GM12801 (cell line): ENCODE measurements at regions not wholly inside any gene's neighbourhood (a gene's known extent, or its start where the extent isn't known, plus 50 kb on each side); places are given as distances from the start of the nearest gene placed in this dataset.

Experiments used
- CTCF ChIP-seq: IDR thresholded peaks from one replicate; pipeline ENCODE4 v1.5.1; 2011; ENCODE audit warnings: control low read depth; ENCODE audit not compliant: insufficient read length; ENCODE audit errors: extremely low read depth

DNA sequence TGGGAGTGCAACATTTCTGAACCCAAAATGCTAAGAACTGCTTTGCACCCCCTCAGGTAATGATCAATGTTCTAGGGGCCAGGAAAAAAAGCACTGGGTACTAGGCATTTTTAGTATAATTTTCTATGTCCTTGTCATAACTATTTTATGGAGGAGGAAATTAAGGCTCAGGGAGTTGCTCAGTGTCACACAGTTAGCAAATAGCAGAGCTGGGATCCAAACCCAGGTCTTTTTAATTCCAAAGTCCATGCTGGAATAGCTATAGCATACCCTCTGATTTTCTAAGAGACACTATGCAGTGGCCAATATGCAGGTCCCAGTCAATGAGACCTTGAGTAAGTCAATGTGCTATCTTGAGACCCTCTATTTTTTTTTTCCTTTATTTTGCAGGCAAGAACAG lies 394.5 kb upstream of the USP24 start:
- no peak for TF ChIP-seq CTCF

DNA sequence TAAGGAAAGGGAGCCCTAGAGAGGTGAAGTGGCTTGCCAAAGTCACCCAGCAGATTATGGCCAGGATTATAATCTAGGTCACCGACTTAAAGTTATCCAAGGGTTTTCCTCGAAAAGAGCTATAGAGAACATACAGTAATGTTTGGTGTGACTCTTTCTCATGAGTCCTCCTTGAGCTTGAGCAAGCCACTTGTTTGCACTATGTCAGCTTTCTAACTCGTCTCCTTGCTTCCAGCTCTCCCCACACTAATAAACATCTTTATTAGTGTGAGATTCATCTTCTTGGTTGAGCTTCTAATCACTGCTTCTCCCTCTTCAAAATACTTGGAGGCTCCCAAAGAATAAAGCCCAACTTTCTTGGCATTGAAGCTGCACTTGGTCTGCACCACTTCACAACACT lies 390.0 kb upstream of the USP24 start:
- no peak for TF ChIP-seq CTCF

GRCh38 chr1:55604749-55605148 lies 389.6 kb upstream of the USP24 start:
- TF ChIP-seq CTCF = no peak

DNA sequence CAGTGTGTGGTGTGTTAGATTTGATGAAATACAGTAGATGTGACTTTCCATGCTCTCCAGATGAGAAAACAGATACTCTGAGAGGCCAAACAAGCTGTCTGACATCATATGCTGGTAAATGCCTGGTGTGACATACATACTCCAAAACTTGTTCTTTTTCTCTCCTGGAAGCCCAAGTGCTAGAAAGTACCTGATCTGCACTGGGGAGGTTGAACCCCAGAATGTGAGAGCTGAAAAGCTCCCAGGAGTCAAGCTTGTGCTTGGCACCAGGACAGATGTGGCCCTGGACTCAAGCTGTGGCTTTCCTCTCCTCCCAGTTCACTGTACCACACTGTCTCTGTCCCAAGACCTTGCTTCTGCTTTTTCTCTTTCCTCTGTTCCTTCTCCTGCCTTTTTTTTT lies 389.0 kb upstream of the USP24 start:
- TF ChIP-seq CTCF = no peak

DNA sequence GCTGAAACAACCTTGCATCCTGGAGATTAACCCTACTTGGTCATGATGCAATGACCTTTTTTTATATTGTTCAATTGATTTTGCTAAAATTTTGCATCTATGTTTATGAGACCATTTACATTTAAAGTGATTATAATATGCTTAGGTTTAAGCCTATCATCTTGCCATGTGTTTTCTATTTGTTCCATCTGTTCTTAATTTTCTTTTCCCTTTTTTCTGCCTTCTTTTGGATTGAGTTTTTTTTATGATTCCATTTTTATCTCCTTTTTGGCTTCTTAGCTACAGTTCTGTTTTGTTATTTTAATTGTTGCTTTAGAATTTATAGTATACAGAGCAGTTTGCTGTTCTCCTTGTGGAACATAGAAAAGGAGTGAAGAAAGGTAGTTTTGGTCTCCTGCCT lies 385.1 kb upstream of the USP24 start:
- no peak for TF ChIP-seq CTCF

DNA sequence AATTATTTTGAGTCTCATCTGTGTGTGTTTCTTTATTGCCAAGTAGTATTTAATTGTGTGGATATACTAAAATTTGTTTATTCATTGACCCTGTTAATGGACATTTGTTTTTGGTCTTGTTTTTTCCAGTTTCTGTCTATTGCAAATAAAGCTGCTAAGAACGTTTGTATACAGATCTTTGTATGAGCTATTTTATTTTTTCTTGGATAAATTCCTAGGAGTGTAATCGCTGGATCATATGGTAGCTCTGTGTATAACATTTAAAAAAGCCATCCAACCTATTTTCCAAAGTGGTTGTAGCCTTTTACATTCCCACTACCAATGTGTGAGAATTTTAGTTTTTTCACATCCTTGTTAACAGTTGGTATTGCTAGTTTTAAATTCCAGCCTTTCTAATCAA lies 382.7 kb upstream of the USP24 start:
- no peak for TF ChIP-seq CTCF

GRCh38 chr1:55594701-55595100 lies 379.5 kb upstream of the USP24 start:
- TF ChIP-seq CTCF = no peak

- no peak for TF ChIP-seq CTCF
These were observed 378.1 kb upstream of the USP24 start for GRCh38 chr1:55593298-55593697.
